Thyroid gland (tissue), 4 donors: ENCODE measurements at regions not wholly inside any gene's neighbourhood (a gene's known extent, or its start where the extent isn't known, plus 50 kb on each side); places are given as distances from the start of the nearest gene placed in this dataset.

Experiments
- CTCF ChIP-seq, 6 experiments: fragments of 200-600 bp in 3 of 6; fragments of 450-650 bp in 3 of 6; sonication (generic) in 3 of 6; IDR thresholded peaks; one replicate each; pipeline ENCODE4 v1.5.1; 2016 to 2019; ENCODE audit warnings: antibody characterized with exemption in 6 of 6, mild to moderate bottlenecking in 2 of 6, inconsistent platforms in 1 of 6, moderate library complexity in 1 of 6
- POLR2A ChIP-seq, 2 donors: fragments of 450-650 bp; IDR thresholded peaks; one replicate each; pipeline ENCODE4 v1.6.1; 2017; ENCODE audit warnings: antibody characterized with exemption in 2 of 2, mild to moderate bottlenecking in 2 of 2, moderate library complexity in 1 of 2

GRCh38 chr20:53841741-53842140 lies 228.7 kb downstream of the BCAS1 start:
- TF ChIP-seq CTCF (IDR thresholded peaks at IDR 0.05) = no peak
- TF ChIP-seq POLR2A (IDR thresholded peaks at IDR 0.05) = no peak
